ENCODE measurements at regions not wholly inside any gene's neighbourhood (a gene's known extent, or its start where the extent isn't known, plus 50 kb on each side); places are given as distances from the start of the nearest gene placed in this dataset.

GRCh38 chr18:71130351-71130750 is 841.5 kb downstream of the SOCS6 start:
- Histone ChIP-seq H3K9ac (ENCODE audit: insufficient read depth, low read depth, low read length) (no peak overlapping the region), H3K4me3 (replicated peaks in 1 of 3; ENCODE audit: insufficient read depth in 1 of 3, low read depth in 2 of 3, low read length in 3 of 3) (no peak overlapping the region), H3K4me2 (ENCODE audit: low read depth, low read length) (no peak overlapping the region), H3K9me3 (ENCODE audit: low read length) (no peaks in the 10 kb centered on the region), H3K36me3 (replicated peaks in 1 of 2; ENCODE audit: control insufficient read depth in 1 of 2, insufficient read depth in 2 of 2, low read length in 2 of 2) (no peaks in the 10 kb centered on the region), H2AFZ (ENCODE audit: low read length) (no peak overlapping the region), H3K27ac (ENCODE audit: extremely low read length, insufficient read depth, low read length) (no peak overlapping the region), H3K27me3 (ENCODE audit: control insufficient read depth in 1 of 2, insufficient read depth in 2 of 2, low read length in 2 of 2) (no peaks in the 10 kb centered on the region), H3K79me2 (ENCODE audit: insufficient read depth, low read length) (no peaks in the 10 kb centered on the region), H3K4me1 (ENCODE audit: insufficient read depth, low read length) (no peaks in the 10 kb centered on the region), H4K20me1 (ENCODE audit: insufficient read depth, low read length) (no peaks in the 10 kb centered on the region)
- no TSS peak for BruUV-seq (replicated peaks)
- TF ChIP-seq ZBTB34 (CRISPR knock-in tag; IDR thresholded peaks at IDR 0.05) (no peak), MXD1 (CRISPR knock-in tag; IDR thresholded peaks at IDR 0.05) (no peak), ZSCAN20 (CRISPR knock-in tag; IDR thresholded peaks at IDR 0.05; ENCODE audit: borderline replicate concordance) (no peak), SIX1 (CRISPR knock-in tag; IDR thresholded peaks at IDR 0.05; ENCODE audit: borderline replicate concordance) (no peak), ZFY (CRISPR knock-in tag; IDR thresholded peaks at IDR 0.05) (no peak), SKIL (CRISPR knock-in tag; IDR thresholded peaks at IDR 0.05; ENCODE audit: borderline replicate concordance) (no peak), ZNF562 (CRISPR knock-in tag; IDR thresholded peaks at IDR 0.05; ENCODE audit: borderline replicate concordance) (no peak), FOXM1 (CRISPR knock-in tag; IDR thresholded peaks at IDR 0.05) (no peak), DNMT3B (CRISPR knock-in tag; conservative IDR thresholded peaks at IDR 0.05) (no peak), E2F5 (CRISPR knock-in tag; conservative IDR thresholded peaks at IDR 0.05) (no peak), HHEX (CRISPR knock-in tag; IDR thresholded peaks at IDR 0.05) (no peak), ZFP36L1 (CRISPR knock-in tag; IDR thresholded peaks at IDR 0.05) (no peak), SAP130 (CRISPR knock-in tag; IDR thresholded peaks at IDR 0.05; ENCODE audit: low read depth) (no peak), ZBTB1 (CRISPR knock-in tag; IDR thresholded peaks at IDR 0.05; ENCODE audit: borderline replicate concordance) (no peak), KDM1A (CRISPR knock-in tag; IDR thresholded peaks at IDR 0.05) (no peak), ZNF414 (CRISPR knock-in tag; IDR thresholded peaks at IDR 0.05) (no peak)
- ATAC-seq (no peak), FAIRE-seq (no peak), DNase-seq (ENCODE audit: low spot score) (no peak)
- intact Hi-C loops (cut with micrococcal nuclease; ENCODE audit: unreplicated experiment) = no loop called here
- 20% methylated on average over 6 of the region's 6 CpGs for WGBS (ENCODE audit: low lambda C conversion rate)
- in situ Hi-C loops (cut with HindIII; ENCODE audit: extremely low pct_ligation_motif_present, low pct_unique_long_range_greater_than_20kb) = no loop called here
- ChIA-PET POLR2A (no interaction called here), CTCF (ENCODE audit: low intra/inter-chr PET ratio, low total read pairs) (no interaction called here)

Data from HepG2 (cell line).